KBM-7 (cell line): ENCODE measurements at regions not wholly inside any gene's neighbourhood (a gene's known extent, or its start where the extent isn't known, plus 50 kb on each side); places are given as distances from the start of the nearest gene placed in this dataset.

Source experiments
- DNase-seq: peaks from one replicate; pipeline ENCODE4 v3.0.0-alpha.2; 2015
- in situ Hi-C: fragments of 300-500 bp; cut with MboI; formaldehyde crosslinking; loops from 2 replicates; pipeline ENCODE4 v1.14.3; 2020; ENCODE audit warnings: low sequenced_read_pairs, low pct_unique_long_range_greater_than_20kb, mixed read lengths

DNA sequence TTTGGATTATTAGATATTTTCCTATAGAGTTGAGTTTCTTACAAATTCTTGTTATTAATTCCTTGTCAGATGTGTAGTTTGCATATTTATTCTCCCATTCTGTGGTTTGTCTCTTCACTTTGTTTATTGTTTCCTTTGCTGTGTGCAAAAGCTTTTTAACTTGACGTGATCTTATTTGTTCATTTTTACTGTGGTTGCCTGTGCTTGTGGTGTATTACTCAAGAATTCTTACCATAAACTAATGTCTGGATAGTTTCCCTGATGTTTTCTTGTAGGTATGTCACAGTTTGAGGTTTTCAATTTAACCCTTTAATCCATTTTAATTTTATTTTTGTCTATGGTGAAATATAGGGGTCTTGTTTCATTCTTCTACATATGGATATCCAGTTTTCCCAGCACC, 72.1 kb upstream of the LHX8 start:
- in situ Hi-C loops = no loop called here
- no peak for DNase-seq

GRCh38 chr1:75067975-75068374, 66.2 kb upstream of the LHX8 start:
- no peak for DNase-seq
- in situ Hi-C loops = no loop called here

DNA sequence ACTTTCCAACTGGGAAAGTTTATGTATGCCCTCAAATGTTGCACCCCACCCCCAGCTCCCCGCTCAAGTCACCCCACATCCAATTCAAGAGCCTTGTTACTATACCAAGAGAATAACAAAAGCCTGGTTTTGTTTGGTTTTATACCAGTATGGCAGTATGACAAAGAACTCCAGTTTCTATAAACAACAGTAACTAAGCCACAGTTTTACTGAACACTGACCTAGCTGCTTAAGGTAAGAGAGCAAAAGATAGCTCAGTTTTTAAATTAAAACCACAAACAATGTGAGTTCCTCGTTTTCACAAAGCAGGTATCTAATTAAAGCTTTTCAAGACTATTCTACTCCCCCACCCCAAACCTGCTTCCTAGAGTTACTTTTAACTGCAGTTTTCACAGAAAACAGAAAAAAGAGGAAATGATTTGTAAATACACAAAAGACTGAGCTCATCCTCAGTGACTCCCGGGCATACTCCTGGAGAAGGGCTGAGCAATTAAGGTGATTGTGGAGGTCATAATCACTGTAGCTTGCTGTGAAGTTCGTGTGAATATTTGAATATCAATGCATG, 59.3 kb upstream of the LHX8 start:
- in situ Hi-C loops = no loop called here
- DNase-seq = peak; percentile 65

DNA sequence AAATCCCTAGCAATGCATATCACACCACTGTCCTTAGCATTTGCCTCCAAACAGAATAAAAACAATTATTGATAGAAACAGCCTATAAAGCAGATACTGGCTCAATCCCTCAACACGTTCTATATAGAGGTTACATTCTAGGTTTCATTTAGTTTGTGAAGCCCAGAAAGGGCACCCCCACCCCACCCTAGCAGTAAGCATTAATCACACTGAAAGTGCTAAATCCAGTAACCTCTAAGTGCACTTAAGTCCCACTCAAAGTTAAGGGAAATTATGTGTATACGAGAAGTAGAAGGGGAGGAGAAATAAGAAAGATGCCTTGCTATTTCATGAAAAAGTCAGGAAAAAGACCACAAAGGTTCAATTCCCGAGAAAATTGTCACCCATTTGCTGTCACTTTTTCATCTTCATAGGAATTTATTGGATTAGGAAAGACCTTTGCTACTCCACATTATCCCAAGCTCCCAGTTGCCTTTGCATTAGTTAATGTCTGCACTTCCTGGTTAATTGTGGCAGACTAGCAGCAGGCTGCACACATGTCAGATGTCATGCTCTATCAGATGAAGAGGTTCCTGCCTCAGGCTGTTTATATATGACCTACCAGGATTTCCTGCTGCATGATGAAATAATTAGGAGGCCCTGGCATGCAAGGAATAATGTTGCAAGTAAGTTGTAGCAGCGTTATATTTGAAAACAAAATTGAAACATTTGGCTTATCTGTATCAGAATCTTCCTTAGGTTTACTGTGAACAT, 54.5 kb upstream of the LHX8 start:
- in situ Hi-C loops = no loop called here
- DNase-seq = no peak

DNA sequence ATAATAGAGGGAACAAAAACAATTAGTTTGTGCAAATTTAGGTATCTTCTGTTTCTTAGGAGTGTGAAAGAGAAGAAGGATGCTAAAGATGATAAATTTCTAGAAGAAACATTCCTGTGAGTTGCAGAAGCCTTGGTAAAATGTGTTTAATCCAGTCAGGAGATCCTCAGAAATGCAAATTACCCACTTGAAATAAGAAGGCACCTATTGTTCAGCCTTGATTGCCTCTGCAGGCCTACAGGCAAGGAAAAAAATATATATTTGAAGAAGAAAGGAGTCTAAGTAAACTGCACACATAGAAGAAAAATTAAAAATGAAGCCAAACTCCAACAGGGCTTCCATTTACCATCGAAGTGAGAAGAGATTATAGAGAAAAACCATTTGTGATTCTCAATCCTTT, 51.0 kb upstream of the LHX8 start:
- no peak for DNase-seq
- in situ Hi-C loops = no loop called here

DNA sequence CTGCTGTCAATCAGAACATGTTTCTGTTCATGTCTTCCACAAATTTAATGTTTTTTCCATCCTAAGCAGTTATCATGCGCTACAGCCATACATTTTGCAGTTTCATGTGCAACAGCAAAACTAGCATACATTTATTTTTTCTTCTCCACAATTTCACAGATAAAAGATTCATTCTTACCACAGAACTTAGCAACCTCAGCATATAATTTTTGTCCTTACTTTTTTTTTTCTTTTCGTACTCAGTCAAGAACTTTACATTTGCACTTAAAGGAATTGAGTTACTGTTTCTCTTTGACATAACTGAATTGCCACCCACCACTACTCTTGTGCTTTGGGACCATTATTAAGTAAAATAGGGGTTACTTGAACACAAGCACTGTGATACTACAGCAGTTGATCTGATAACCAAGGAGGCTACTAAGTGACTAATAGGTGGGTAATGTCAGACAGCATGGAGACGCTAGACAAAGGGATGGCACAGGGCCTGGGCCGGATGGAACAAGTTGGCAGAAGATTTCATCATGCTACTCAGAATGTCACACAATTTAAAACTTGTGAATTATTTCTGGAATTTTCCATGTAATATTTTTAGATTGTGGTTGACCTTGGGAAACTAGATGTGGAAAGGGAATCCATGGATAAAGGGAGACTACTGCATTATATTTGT, 50.2 kb upstream of the LHX8 start:
- no peak for DNase-seq
- in situ Hi-C loops = no loop called here
